ENCODE measurements at regions not wholly inside any gene's neighbourhood (a gene's known extent, or its start where the extent isn't known, plus 50 kb on each side); places are given as distances from the start of the nearest gene placed in this dataset.
"Not testable (repeated sequence)": the region's sequence is repeated elsewhere in the genome, so short reads cannot be mapped to it uniquely, and the experiment has no call there.

DNA sequence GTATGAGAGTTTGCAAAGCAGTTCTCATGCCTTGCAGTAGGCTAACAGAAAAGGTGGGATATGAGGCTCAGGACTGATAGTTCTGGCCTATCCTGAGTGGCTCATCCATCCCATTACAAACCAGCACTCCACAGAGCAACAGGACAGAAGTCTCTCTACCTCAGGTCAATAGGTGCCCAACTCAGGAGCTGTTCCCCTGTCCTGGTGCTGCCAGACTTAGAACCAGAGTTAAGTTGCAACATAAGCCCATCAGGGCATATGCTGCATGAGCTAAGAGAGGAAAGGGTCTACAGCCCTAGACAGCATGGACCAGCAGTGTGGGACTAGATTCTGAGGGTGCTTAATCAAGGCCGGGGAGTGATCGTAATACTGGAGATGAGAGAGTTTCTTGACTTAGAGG lies 104.8 kb upstream of the ECI2 start:
- DNase-seq (ENCODE audit: low read depth, low spot score), result no peak
- Histone ChIP-seq H3K36me3 (ENCODE audit: insufficient read depth, low read length) (no peaks in the 10 kb centered on the region), H3K4me3 (no peak overlapping the region), H3K9ac (ENCODE audit: insufficient read length) (no peak overlapping the region), H3K9me3 (ENCODE audit: low read depth, low read length) (no peaks in the 10 kb centered on the region), H3K27ac (no peak overlapping the region)
- no peak for TF ChIP-seq EZH2 (IDR thresholded peaks at IDR 0.05)
- TF ChIP-seq POLR2AphosphoS5 (IDR thresholded peaks at IDR 0.05; ENCODE audit: borderline replicate concordance, low read depth, low read length), result no peak
- TF ChIP-seq FOXP2 (optimal IDR thresholded peaks at IDR 0.05; ENCODE audit: control extremely low read depth, extremely low read length, insufficient read depth), result no peak

DNA sequence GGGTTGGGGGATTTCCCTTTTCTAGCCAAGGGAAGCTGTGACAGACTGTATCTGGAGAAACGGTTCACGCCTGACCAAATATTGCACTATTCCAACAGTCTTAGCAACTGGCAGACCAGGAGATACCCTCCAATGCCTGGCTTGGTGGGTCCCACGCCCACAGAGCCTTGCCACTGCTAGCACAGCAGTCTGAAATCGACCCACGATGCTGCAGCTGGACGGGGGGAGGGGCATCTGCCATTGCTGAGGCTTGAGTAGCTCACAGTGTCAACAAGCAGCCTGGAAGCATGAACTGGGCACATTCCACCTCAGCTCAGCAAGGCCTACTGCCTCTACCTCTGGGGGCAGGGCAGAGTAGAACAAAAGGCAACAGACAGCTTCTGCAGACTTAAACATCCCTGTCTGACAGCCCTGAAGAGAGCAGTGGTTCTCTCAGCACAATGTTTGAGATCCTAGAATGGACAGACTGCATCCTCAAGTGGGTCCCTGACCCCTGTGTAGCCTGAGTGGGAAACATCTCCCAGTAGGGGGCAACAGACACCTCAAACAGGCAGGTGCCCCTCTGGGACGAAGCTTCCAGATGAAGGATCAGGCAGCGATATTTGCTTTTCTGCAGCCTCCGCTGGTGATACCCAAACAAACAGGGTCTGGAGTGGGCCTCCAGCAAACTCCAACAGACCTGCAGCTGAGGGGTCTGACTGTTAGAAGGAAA lies 89.9 kb upstream of the ECI2 start:
- no peak overlapping the region for H3K4me3 ChIP-seq
- no peaks in the 10 kb centered on the region for H3K9me3 ChIP-seq (ENCODE audit: low read depth, low read length)
- no peak overlapping the region for H3K27ac ChIP-seq
- TF ChIP-seq EZH2 (IDR thresholded peaks at IDR 0.05) (no peak), FOXP2 (optimal IDR thresholded peaks at IDR 0.05; ENCODE audit: control extremely low read depth, extremely low read length, insufficient read depth) (no peak), POLR2AphosphoS5 (IDR thresholded peaks at IDR 0.05; ENCODE audit: borderline replicate concordance, low read depth, low read length) (no peak)
- no peak overlapping the region for H3K9ac ChIP-seq (ENCODE audit: insufficient read length)
- H3K36me3 ChIP-seq (ENCODE audit: insufficient read depth, low read length), result no peaks in the 10 kb centered on the region
- no peak for DNase-seq (ENCODE audit: low read depth, low spot score)

DNA sequence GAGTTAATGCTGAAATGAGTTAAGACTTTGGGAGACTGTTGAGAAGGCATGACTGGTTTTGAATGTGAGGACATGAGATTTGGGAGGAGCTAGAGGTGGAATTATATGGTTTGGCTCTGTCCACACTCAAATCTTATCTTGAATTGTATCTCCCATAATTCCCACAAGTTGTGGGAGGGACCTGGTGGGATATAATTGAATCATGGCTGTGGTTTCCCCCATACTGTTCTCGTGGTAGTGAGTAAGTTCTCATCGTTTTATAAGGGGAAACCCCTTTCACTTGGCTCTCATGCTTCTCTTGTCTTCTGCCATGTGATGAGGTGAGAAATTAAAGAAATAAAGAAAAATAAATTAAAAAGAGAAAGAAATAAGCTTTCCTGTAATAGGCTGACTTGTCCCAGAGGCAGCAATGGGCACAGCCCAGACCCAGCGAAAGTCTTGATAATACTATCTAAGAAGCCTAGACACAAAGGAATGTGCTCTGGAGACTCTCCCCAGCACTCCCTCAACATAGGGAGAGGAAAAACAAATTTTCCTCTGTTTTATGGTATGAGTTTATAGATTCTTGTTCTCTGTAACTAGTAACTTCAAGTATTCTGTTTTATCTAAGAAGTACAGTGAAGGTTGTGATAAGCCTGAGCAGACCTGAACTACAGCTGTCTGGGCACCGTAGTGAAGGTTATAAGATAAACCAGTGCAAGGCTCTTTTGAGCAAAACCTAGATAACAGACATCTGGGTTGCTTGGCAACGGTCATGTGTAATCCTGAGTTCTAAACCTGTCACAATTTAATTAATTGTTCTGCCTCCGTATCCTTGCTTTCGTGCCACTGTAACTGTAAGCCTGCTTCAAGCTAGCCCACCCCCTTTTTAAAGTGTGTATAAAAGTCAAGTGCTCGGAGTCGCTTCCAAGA lies 88.9 kb upstream of the ECI2 start:
- Histone ChIP-seq H3K27ac (no peak overlapping the region), H3K9me3 (ENCODE audit: low read depth, low read length) (no peaks in the 10 kb centered on the region), H3K4me3 (no peak overlapping the region), H3K9ac (ENCODE audit: insufficient read length) (no peak overlapping the region), H3K36me3 (ENCODE audit: insufficient read depth, low read length) (no peaks in the 10 kb centered on the region)
- TF ChIP-seq FOXP2 (optimal IDR thresholded peaks at IDR 0.05; ENCODE audit: control extremely low read depth, extremely low read length, insufficient read depth) (no peak), EZH2 (IDR thresholded peaks at IDR 0.05) (no peak), POLR2AphosphoS5 (IDR thresholded peaks at IDR 0.05; ENCODE audit: borderline replicate concordance, low read depth, low read length) (no peak)
- DNase-seq (ENCODE audit: low read depth, low spot score), result no peak

DNA sequence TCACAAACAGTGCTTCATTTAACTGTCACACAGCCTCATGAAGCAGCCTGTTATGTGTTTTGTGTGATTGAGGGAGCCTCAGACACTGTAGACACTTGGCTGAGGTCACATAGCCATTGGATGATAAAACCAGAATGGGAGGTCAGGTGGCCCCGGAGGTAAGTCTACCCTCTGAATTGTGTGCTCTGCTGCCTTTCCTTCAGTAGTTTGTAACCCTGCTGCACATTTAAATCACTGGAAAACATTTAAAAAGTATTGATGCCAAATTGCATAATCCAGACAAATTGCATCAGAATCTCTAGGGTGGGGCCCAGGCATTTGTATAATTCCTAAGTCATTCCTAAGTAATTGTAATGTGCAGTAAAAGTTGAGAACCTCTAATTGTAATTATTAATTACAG lies 85.2 kb upstream of the ECI2 start:
- Histone ChIP-seq H3K36me3 (ENCODE audit: insufficient read depth, low read length) (no peaks in the 10 kb centered on the region), H3K9ac (ENCODE audit: insufficient read length) (no peak overlapping the region), H3K9me3 (ENCODE audit: low read depth, low read length) (no peaks in the 10 kb centered on the region), H3K4me3 (no peak overlapping the region), H3K27ac (no peak overlapping the region)
- DNase-seq (ENCODE audit: low read depth, low spot score), result no peak
- TF ChIP-seq POLR2AphosphoS5 (IDR thresholded peaks at IDR 0.05; ENCODE audit: borderline replicate concordance, low read depth, low read length) (no peak), EZH2 (IDR thresholded peaks at IDR 0.05) (no peak), FOXP2 (optimal IDR thresholded peaks at IDR 0.05; ENCODE audit: control extremely low read depth, extremely low read length, insufficient read depth) (no peak)

DNA sequence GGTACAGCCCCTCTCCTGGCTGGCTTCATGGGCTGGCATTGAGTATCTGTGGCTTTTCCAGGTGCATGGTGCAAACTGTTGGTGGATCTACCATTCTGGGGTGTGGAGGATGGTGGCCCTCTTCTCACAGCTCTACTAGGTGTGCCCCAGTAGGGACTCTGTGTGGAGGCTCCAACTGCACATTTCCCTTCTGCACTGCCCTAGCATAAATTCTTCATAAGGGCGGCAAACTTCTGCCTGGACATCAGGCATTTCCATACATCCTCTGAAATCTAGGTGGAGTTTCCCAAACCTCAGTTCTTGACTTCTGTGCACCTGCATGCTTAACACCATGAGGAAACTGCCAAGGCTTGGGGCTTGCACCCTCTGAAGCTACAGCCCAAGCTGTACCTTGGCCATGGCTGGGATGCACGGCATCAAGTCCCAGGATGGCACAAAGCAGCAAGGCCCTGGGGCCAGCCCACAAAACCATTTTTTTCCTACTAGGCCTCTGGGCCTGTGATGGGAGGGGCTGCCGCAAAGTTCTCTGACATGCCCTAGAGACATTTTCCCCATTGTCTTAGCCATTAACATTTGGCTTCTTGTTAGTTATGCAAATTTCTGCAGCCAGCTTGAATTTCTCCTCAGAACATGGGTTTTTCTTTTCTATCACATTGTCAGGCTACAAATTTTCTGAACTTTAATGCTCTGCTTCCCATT lies 83.4 kb upstream of the ECI2 start:
- not testable (repeated sequence) for DNase-seq (ENCODE audit: low read depth, low spot score); H3K9me3 ChIP-seq (ENCODE audit: low read depth, low read length); H3K4me3 ChIP-seq; H3K27ac ChIP-seq; H3K9ac ChIP-seq (ENCODE audit: insufficient read length); H3K36me3 ChIP-seq (ENCODE audit: insufficient read depth, low read length)

DNA sequence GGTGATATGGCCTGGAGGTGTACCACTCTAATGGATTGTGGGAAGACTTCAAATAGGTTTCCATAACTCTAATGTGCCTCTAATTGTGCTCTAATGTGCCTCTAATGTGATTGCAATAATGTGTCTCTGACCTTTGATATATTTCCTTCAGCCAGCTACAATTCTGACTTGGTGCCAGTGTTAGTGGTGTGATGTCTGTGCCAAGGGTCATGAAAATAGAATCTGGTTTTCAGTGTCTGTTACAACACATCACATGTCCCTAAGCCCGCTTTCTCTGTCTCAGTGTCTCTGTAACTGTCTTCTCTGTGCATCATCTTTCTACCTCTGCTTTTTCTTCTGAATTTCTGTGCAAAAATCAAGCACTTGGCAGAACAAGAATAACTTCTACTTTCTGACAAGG lies 77.2 kb upstream of the ECI2 start:
- Histone ChIP-seq H3K9me3 (ENCODE audit: low read depth, low read length) (no peaks in the 10 kb centered on the region), H3K27ac (no peak overlapping the region), H3K4me3 (no peak overlapping the region), H3K9ac (ENCODE audit: insufficient read length) (no peak overlapping the region), H3K36me3 (ENCODE audit: insufficient read depth, low read length) (no peaks in the 10 kb centered on the region)
- no peak for TF ChIP-seq EZH2 (IDR thresholded peaks at IDR 0.05)
- no peak for TF ChIP-seq FOXP2 (optimal IDR thresholded peaks at IDR 0.05; ENCODE audit: control extremely low read depth, extremely low read length, insufficient read depth)
- TF ChIP-seq POLR2AphosphoS5 (IDR thresholded peaks at IDR 0.05; ENCODE audit: borderline replicate concordance, low read depth, low read length), result no peak
- DNase-seq (ENCODE audit: low read depth, low spot score), result no peak

DNA sequence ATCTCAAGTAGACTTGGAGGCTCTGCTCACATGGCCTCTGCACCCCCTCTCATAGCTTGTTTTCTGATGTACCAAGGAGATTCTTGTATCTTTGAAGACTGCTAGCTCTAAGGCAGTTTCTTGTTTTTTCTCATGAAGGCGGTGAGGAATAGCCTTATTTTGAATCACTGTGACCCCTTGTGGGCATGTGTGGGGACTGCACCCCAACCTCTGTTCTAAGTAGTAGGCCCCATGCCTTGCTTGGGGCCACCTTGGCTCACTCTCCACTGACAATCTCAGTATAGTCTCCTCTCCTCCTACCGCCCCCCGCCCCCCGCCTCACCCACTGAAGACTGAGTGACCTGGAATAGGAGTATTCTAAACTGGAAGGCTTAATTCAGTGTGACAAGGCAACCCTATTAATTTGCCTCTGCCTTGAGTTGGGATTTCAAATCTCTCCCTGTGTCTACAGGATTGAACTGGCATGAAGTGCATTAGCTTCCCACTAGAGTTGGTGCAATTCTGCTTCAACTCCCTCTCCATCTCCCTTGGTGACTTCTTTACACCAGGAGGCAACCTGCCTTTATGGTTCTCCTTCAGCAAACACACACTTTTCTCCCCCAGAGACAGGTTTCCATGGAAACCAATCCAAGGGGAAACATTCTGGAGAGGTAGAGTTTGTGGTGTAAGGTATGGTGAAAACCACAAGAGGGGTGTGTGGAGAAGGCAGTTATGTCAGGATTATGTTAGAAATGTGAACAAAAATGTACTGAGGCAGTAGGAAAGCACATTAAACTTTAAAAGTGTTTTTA lies 75.4 kb upstream of the ECI2 start:
- TF ChIP-seq EZH2 (IDR thresholded peaks at IDR 0.05), result no peak
- no peaks in the 10 kb centered on the region for H3K9me3 ChIP-seq (ENCODE audit: low read depth, low read length)
- peak; percentile 26 for DNase-seq (ENCODE audit: low read depth, low spot score)
- no peaks in the 10 kb centered on the region for H3K36me3 ChIP-seq (ENCODE audit: insufficient read depth, low read length)
- H3K4me3 ChIP-seq, result no peak overlapping the region
- H3K27ac ChIP-seq, result no peak overlapping the region
- H3K9ac ChIP-seq (ENCODE audit: insufficient read length), result no peak overlapping the region

DNA sequence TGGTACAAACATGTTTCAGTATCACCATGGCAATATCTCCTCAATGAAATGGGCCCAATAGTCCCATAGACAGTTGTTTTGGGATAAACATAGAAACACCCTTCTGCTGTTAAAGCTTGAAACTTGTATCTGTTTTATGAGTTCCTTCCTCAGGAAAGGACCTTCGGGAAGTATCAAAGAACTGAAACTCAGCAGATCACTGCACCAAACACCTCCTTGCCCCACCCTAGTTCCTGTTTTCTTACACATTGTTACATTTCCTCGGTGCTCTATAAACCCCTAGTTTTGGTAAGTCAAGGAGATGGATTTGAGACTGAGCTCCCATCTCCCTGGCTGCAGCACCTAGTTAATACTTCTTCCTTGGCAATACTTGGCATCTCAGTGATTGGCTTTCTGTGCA lies 73.8 kb upstream of the ECI2 start:
- H3K9ac ChIP-seq (ENCODE audit: insufficient read length), result no peak overlapping the region
- DNase-seq (ENCODE audit: low read depth, low spot score), result no peak
- TF ChIP-seq POLR2AphosphoS5 (IDR thresholded peaks at IDR 0.05; ENCODE audit: borderline replicate concordance, low read depth, low read length), result no peak

More for the DNA sequence above, 73.8 kb upstream of the ECI2 start:
- Histone ChIP-seq H3K27ac (no peak overlapping the region), H3K4me3 (no peak overlapping the region), H3K36me3 (ENCODE audit: insufficient read depth, low read length) (no peaks in the 10 kb centered on the region), H3K9me3 (ENCODE audit: low read depth, low read length) (no peaks in the 10 kb centered on the region)

Measured in SK-N-MC (cell line).